MM.1S (cell line): ENCODE measurements at regions not wholly inside any gene's neighbourhood (a gene's known extent, or its start where the extent isn't known, plus 50 kb on each side); places are given as distances from the start of the nearest gene placed in this dataset.

Experiments
- DNase-seq: peaks from one replicate; pipeline ENCODE4 v3.0.0-alpha.2; 2015
- H2AFZ ChIP-seq: fragments of 300-600 bp; sonication (generic); 2 replicates; pipeline ENCODE4 v1.6.0; 2016; ENCODE audit warnings: antibody characterized with exemption, low read length
- H3F3A ChIP-seq: fragments of 300-600 bp; sonication (generic); 2 replicates; pipeline ENCODE4 v1.6.1; 2016; ENCODE audit warnings: mild to moderate bottlenecking, antibody characterized with exemption, low read length, moderate library complexity, mixed read lengths; ENCODE audit not compliant: insufficient read depth
- H3K27ac ChIP-seq: fragments of 300-600 bp; sonication (generic); 2 replicates; pipeline ENCODE4 v1.5.1; 2016; ENCODE audit warnings: mild to moderate bottlenecking, low read length
- H3K27me3 ChIP-seq: fragments of 300-600 bp; sonication (generic); replicated peaks from 2 replicates; pipeline ENCODE4 v1.6.0; 2016; ENCODE audit warnings: low read length; ENCODE audit not compliant: insufficient read depth
- H3K36me3 ChIP-seq: fragments of 300-600 bp; sonication (generic); replicated peaks from 2 replicates; pipeline ENCODE4 v1.6.1; 2016; ENCODE audit warnings: mild to moderate bottlenecking, low read length, mixed read lengths; ENCODE audit not compliant: insufficient read depth
- H3K4me1 ChIP-seq: fragments of 300-600 bp; sonication (generic); 2 replicates; pipeline ENCODE4 v1.6.1; 2016; ENCODE audit warnings: low read length, mixed read lengths
- H3K4me2 ChIP-seq: fragments of 300-600 bp; sonication (generic); 2 replicates; pipeline ENCODE4 v1.6.0; 2016; ENCODE audit warnings: low read depth, low read length
- H3K4me3 ChIP-seq: fragments of 300-600 bp; sonication (generic); 2 replicates; pipeline ENCODE4 v1.5.1; 2016; ENCODE audit warnings: low read length, mixed read lengths
- H3K79me2 ChIP-seq: fragments of 300-600 bp; sonication (generic); 2 replicates; pipeline ENCODE4 v1.6.1; 2016; ENCODE audit warnings: mixed run types, low read length, mixed read lengths
- H3K9ac ChIP-seq: fragments of 300-600 bp; sonication (generic); 2 replicates; pipeline ENCODE4 v1.6.1; 2016; ENCODE audit warnings: low read length, mixed read lengths
- H3K9me2 ChIP-seq: fragments of 300-600 bp; sonication (generic); replicated peaks from 2 replicates; pipeline ENCODE4 v1.6.1; 2016; ENCODE audit warnings: mild to moderate bottlenecking, low read length, mixed read lengths; ENCODE audit not compliant: insufficient read depth
- H3K9me3 ChIP-seq: fragments of 300-600 bp; sonication (generic); replicated peaks from 2 replicates; pipeline ENCODE4 v1.6.1; 2016; ENCODE audit warnings: mild to moderate bottlenecking, low read length, mixed read lengths; ENCODE audit not compliant: insufficient read depth
- H4K20me1 ChIP-seq: fragments of 300-600 bp; sonication (generic); 2 replicates; pipeline ENCODE4 v1.6.1; 2016; ENCODE audit warnings: mild to moderate bottlenecking, low read length, moderate library complexity, mixed read lengths; ENCODE audit not compliant: insufficient read depth
- CTCF ChIP-seq: fragments of 300-600 bp; sonication (generic); IDR thresholded peaks from 2 replicates; pipeline ENCODE4 v1.5.1; 2016; ENCODE audit warnings: antibody characterized with exemption, low read length, mixed read lengths
- EZH2 ChIP-seq: fragments of 300-600 bp; sonication (generic); optimal IDR thresholded peaks from 2 replicates; pipeline ENCODE3; 2017; ENCODE audit warnings: low read depth, mild to moderate bottlenecking, antibody characterized with exemption, low read length, mixed read lengths
- EZH2phosphoT487 ChIP-seq: fragments of 300-600 bp; sonication (generic); IDR thresholded peaks from 2 replicates; pipeline ENCODE4 v1.6.1; 2018; ENCODE audit warnings: antibody characterized with exemption, low read length

- H3K79me2 ChIP-seq: no peaks in the 10 kb centered on the region
- H3K4me1 ChIP-seq: no peaks in the 10 kb centered on the region
- no peaks in the 10 kb centered on the region for H3F3A ChIP-seq
- no peaks in the 10 kb centered on the region for H3K27me3 ChIP-seq
- no peaks in the 10 kb centered on the region for H3K36me3 ChIP-seq
- H3K4me2 ChIP-seq: no peak overlapping the region
- no peak for TF ChIP-seq EZH2phosphoT487
- TF ChIP-seq CTCF: no peak
- no peak for TF ChIP-seq EZH2
- no peak overlapping the region for H3K4me3 ChIP-seq
- H3K9me3 ChIP-seq: no peaks in the 10 kb centered on the region
- H3K9ac ChIP-seq: no peak overlapping the region
- no peak overlapping the region for H2AFZ ChIP-seq
- H4K20me1 ChIP-seq: no peaks in the 10 kb centered on the region
- H3K9me2 ChIP-seq: no peaks in the 10 kb centered on the region
- no peak overlapping the region for H3K27ac ChIP-seq
- DNase-seq: no peak
Observed at GRCh38 chr4:29521281-29521680, 1198.9 kb upstream of the PCDH7 start.

- Histone ChIP-seq H4K20me1 (no peaks in the 10 kb centered on the region), H3K9me3 (no peaks in the 10 kb centered on the region), H3K36me3 (no peaks in the 10 kb centered on the region), H3K4me3 (no peak overlapping the region), H3F3A (no peaks in the 10 kb centered on the region), H3K9ac (no peak overlapping the region), H3K27me3 (no peaks in the 10 kb centered on the region), H2AFZ (no peak overlapping the region), H3K4me1 (no peaks in the 10 kb centered on the region), H3K27ac (no peak overlapping the region), H3K9me2 (no peaks in the 10 kb centered on the region), H3K79me2 (no peaks in the 10 kb centered on the region), H3K4me2 (no peak overlapping the region)
- TF ChIP-seq CTCF (no peak), EZH2 (no peak), EZH2phosphoT487 (no peak)
- no peak for DNase-seq
Observed at GRCh38 chr4:29536745-29537144, 1183.4 kb upstream of the PCDH7 start.

GRCh38 chr4:29538889-29539646, 1181.1 kb upstream of the PCDH7 start:
- H3K9ac ChIP-seq: no peak overlapping the region
- no peaks in the 10 kb centered on the region for H3K4me1 ChIP-seq
- no peaks in the 10 kb centered on the region for H3K9me2 ChIP-seq
- no peaks in the 10 kb centered on the region for H3K36me3 ChIP-seq
- H3K4me2 ChIP-seq: no peak overlapping the region
- no peak overlapping the region for H3K4me3 ChIP-seq
- no peaks in the 10 kb centered on the region for H4K20me1 ChIP-seq
- no peak overlapping the region for H3K27ac ChIP-seq
- no peaks in the 10 kb centered on the region for H3K9me3 ChIP-seq
- TF ChIP-seq EZH2phosphoT487: no peak
- TF ChIP-seq EZH2: no peak
- TF ChIP-seq CTCF: no peak
- no peaks in the 10 kb centered on the region for H3K27me3 ChIP-seq
- no peaks in the 10 kb centered on the region for H3F3A ChIP-seq
- no peak overlapping the region for H2AFZ ChIP-seq
- no peaks in the 10 kb centered on the region for H3K79me2 ChIP-seq
- no peak for DNase-seq
